ENCODE measurements at regions not wholly inside any gene's neighbourhood (a gene's known extent, or its start where the extent isn't known, plus 50 kb on each side); places are given as distances from the start of the nearest gene placed in this dataset.
"Not testable (repeated sequence)": the region's sequence is repeated elsewhere in the genome, so short reads cannot be mapped to it uniquely, and the experiment has no call there.

GRCh38 chr21:24486973-24487372 is 1120.3 kb downstream of the MRPL39 start:
- no peaks in the 10 kb centered on the region for H3F3A ChIP-seq (ENCODE audit: insufficient read depth, low read length, poor library complexity, severe bottlenecking)
- no peaks in the 10 kb centered on the region for H3K9me3 ChIP-seq (ENCODE audit: low read length)
- H3K4me3 ChIP-seq (ENCODE audit: low read length) = no peak overlapping the region
- no peaks in the 10 kb centered on the region for H3K36me3 ChIP-seq (ENCODE audit: insufficient read depth, low read length)
- no peaks in the 10 kb centered on the region for H3K79me2 ChIP-seq (replicated peaks; ENCODE audit: insufficient read depth, low read length)
- TF ChIP-seq TAF1 (IDR thresholded peaks at IDR 0.05; ENCODE audit: low read depth) (no peak), POLR2AphosphoS5 (IDR thresholded peaks at IDR 0.05) (no peak), MXI1 (conservative IDR thresholded peaks at IDR 0.05; ENCODE audit: poor library complexity, severe bottlenecking) (no peak), SMC3 (conservative IDR thresholded peaks at IDR 0.05; ENCODE audit: poor library complexity) (no peak), RAD21 (conservative IDR thresholded peaks at IDR 0.05) (no peak), REST (IDR thresholded peaks at IDR 0.05; ENCODE audit: borderline replicate concordance) (no peak), CTCF (IDR thresholded peaks at IDR 0.05; ENCODE audit: poor library complexity, severe bottlenecking) (no peak), EP300 (conservative IDR thresholded peaks at IDR 0.05; ENCODE audit: poor library complexity, severe bottlenecking) (no peak), EZH2 (IDR thresholded peaks at IDR 0.05; ENCODE audit: borderline replicate concordance, insufficient read depth, low read length, poor library complexity, severe bottlenecking) (no peak)
- H3K9ac ChIP-seq (ENCODE audit: low read length) = no peak overlapping the region
- no peaks in the 10 kb centered on the region for H3K9me2 ChIP-seq (ENCODE audit: insufficient read depth, low read length)
- no peaks in the 10 kb centered on the region for H3K27me3 ChIP-seq (ENCODE audit: insufficient read depth, low read depth, low read length)
- H3K4me2 ChIP-seq (ENCODE audit: low read length) = no peak overlapping the region
- no peak overlapping the region for H3K27ac ChIP-seq (ENCODE audit: low read length)
- H4K20me1 ChIP-seq (ENCODE audit: insufficient read depth) = no peaks in the 10 kb centered on the region
- no peak overlapping the region for H2AFZ ChIP-seq (ENCODE audit: low read depth, low read length)

- H3K79me2 ChIP-seq (replicated peaks; ENCODE audit: insufficient read depth, low read length); H3K27me3 ChIP-seq (ENCODE audit: insufficient read depth, low read depth, low read length); H3K4me2 ChIP-seq (ENCODE audit: low read length); H3K9me2 ChIP-seq (ENCODE audit: insufficient read depth, low read length); H3K27ac ChIP-seq (ENCODE audit: low read length); H2AFZ ChIP-seq (ENCODE audit: low read depth, low read length); H3F3A ChIP-seq (ENCODE audit: insufficient read depth, low read length, poor library complexity, severe bottlenecking); H3K36me3 ChIP-seq (ENCODE audit: insufficient read depth, low read length); H3K9ac ChIP-seq (ENCODE audit: low read length); H3K9me3 ChIP-seq (ENCODE audit: low read length); H4K20me1 ChIP-seq (ENCODE audit: insufficient read depth); H3K4me3 ChIP-seq (ENCODE audit: low read length): not testable (repeated sequence)
These were observed 1123.9 kb downstream of the MRPL39 start for GRCh38 chr21:24483361-24483760.

GRCh38 chr21:24470852-24471251 is 1136.4 kb downstream of the MRPL39 start:
- no peaks in the 10 kb centered on the region for H3K9me2 ChIP-seq (ENCODE audit: insufficient read depth, low read length)
- no peak overlapping the region for H3K4me2 ChIP-seq (ENCODE audit: low read length)
- no peaks in the 10 kb centered on the region for H3K36me3 ChIP-seq (ENCODE audit: insufficient read depth, low read length)
- no peaks in the 10 kb centered on the region for H4K20me1 ChIP-seq (ENCODE audit: insufficient read depth)
- no peaks in the 10 kb centered on the region for H3K79me2 ChIP-seq (replicated peaks; ENCODE audit: insufficient read depth, low read length)
- H3K9ac ChIP-seq (ENCODE audit: low read length) = no peak overlapping the region
- H3K27ac ChIP-seq (ENCODE audit: low read length) = no peak overlapping the region
- H3F3A ChIP-seq (ENCODE audit: insufficient read depth, low read length, poor library complexity, severe bottlenecking) = no peaks in the 10 kb centered on the region
- no peaks in the 10 kb centered on the region for H3K9me3 ChIP-seq (ENCODE audit: low read length)
- H3K27me3 ChIP-seq (ENCODE audit: insufficient read depth, low read depth, low read length) = no peaks in the 10 kb centered on the region
- H2AFZ ChIP-seq (ENCODE audit: low read depth, low read length) = no peak overlapping the region
- TF ChIP-seq EZH2 (IDR thresholded peaks at IDR 0.05; ENCODE audit: borderline replicate concordance, insufficient read depth, low read length, poor library complexity, severe bottlenecking) (no peak), RAD21 (conservative IDR thresholded peaks at IDR 0.05) (no peak), EP300 (conservative IDR thresholded peaks at IDR 0.05; ENCODE audit: poor library complexity, severe bottlenecking) (no peak), SMC3 (conservative IDR thresholded peaks at IDR 0.05; ENCODE audit: poor library complexity) (no peak), TAF1 (IDR thresholded peaks at IDR 0.05; ENCODE audit: low read depth) (no peak), CTCF (IDR thresholded peaks at IDR 0.05; ENCODE audit: poor library complexity, severe bottlenecking) (no peak), POLR2AphosphoS5 (IDR thresholded peaks at IDR 0.05) (no peak), REST (IDR thresholded peaks at IDR 0.05; ENCODE audit: borderline replicate concordance) (no peak), MXI1 (conservative IDR thresholded peaks at IDR 0.05; ENCODE audit: poor library complexity, severe bottlenecking) (no peak)
- no peak overlapping the region for H3K4me3 ChIP-seq (ENCODE audit: low read length)

Measured in neural cell (in vitro differentiated cells).